GM20431 (cell line): ENCODE measurements at regions not wholly inside any gene's neighbourhood (a gene's known extent, or its start where the extent isn't known, plus 50 kb on each side); places are given as distances from the start of the nearest gene placed in this dataset.

ENCODE experiments used
- in situ Hi-C: fragments of 300-500 bp; cut with MseI, MboI; formaldehyde crosslinking; loops from one replicate; pipeline ENCODE4 v1.15.0; 2020; ENCODE audit warnings: low sequenced_read_pairs; ENCODE audit not compliant: unreplicated experiment

DNA sequence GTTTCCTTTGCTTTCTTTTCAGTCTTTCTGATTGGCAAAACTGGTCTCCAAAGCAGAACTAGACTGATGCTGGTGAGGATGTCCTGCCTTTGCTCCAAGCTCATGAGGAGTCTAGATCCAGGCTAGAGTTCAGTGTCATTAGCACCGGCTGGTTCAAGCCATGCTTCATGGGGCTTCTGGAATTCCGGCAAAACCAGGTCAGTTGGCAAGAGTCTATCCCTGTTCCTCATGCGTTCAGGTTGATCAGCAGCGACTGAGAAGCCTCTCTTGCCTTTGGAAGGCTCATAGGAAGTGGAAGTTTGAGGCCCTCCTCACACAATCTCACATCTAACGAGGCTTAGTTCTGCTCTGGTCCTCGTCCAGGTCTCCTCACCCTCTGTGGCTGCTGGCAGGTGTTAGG lies 194.3 kb downstream of the HS3ST3A1 start:
- in situ Hi-C loops, result no loop called here

DNA sequence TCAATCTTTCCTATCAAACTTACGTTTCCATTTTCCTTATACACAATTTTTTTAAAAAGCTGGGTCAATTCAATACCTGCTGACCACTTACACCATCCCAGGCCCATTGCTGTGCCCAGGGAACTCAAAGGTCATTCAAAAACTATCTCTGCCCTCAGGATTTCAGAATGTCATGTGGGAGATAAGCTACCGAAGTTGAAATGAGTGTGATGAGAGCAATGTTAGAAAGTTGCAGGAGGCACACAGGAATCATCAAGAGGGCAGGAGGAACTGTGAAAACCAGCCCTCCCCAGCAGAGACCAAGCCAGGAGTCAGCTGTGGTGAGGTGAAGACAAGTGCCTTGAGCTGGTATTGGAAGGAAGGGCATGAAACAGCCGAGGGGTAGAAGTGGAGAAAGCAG lies 195.9 kb downstream of the HS3ST3A1 start:
- in situ Hi-C loops, result no loop called here

DNA sequence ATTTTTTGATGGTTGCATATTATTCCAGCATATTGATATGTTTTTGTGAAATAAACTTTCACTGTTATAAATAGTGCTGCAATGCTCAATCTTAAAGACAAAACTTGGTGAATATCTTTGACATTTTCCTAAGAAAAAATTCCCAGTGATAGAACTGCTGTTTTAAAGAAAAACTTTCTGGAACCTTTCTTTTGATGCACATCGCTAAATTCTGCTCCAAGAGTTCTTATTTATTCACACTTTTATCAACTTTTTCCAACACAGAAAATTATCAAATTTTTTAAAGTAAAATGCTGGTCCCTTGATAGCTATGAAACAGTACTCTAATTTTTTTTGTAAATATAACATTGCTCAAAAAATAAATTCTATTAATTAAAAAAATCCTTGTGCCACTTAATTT lies 196.6 kb downstream of the HS3ST3A1 start:
- in situ Hi-C loops, result no loop called here

DNA sequence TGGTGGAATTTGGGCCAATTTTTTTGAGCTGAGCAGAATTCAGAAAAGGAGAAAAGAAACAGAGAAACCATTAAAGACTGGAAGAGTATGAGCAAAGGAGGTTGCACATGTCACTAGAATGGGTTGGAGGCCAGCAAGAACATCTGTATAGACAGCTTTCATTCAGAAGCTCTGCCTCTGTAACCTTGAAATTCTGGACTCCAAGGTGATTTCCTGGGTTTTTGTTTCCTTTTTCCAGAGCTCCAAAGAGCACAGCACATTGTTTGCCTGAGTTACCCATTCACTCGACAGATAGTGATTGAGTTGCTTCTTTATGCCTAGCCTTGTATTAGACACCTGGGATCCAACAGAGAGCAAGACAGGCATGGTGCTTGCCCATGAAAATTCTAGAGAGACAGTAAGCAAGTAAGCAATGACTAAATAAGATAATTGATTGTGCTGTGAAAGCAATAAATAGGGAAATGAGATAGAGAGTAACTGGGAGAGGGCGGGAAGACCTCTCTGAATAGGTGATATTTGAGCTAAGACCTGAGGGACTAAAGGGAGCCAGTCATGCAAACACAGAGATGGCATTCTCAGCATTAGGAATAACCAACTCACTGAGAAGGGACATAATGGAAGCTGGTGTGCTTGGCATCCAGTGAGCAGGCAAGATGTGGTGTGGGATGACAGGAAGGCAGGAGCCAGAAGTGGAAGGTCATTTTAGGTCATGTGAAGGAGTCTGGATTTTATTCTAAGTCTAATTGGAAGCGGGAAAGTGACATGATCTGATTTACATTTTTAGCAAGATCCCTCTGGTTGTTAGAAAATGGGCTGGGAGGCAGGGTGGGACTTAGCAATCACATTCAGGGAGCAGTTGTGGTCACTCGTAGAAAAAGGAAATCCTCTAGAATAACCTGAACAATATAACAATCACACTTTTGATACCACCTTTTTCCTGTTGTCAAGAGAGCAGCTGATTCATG lies 197.5 kb downstream of the HS3ST3A1 start:
- in situ Hi-C loops, result no loop called here

DNA sequence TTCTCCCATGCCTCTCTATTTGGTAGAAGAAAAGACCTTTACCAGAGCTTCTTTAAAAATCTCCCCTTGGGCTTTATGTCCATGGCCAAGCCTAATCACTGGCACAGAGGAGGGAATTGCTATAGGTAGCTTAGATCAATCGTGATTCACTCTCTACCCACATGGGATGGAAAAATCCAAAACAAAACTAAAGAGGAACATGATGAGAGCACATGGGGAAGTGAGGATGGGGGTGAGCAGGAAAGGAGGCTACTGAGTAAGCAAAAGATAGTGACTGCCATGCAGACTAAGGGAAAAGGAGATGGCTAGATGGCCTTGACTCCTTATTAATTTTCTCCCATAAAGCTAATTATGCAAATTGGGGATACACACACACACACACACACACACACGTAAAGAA lies 201.2 kb downstream of the HS3ST3A1 start:
- in situ Hi-C loops, result no loop called here

DNA sequence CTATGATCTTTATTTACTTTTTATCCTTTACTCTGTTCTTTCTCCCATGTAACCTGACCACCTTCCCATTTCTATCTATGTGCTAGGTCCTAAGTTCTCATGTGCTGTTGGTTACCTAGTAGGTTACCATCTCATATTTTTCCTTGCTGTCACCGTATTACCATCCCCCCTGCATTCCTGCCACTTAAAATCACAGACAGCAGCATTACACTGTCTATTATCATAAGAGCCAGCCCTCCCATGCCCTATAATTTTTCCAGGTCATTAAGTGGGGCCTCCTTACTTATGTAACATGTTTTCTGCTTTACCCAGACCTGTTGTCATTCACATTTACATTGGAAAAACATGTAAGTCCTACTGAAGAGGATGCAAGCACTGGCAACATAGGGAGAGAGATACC lies 202.9 kb downstream of the HS3ST3A1 start:
- in situ Hi-C loops, result no loop called here

DNA sequence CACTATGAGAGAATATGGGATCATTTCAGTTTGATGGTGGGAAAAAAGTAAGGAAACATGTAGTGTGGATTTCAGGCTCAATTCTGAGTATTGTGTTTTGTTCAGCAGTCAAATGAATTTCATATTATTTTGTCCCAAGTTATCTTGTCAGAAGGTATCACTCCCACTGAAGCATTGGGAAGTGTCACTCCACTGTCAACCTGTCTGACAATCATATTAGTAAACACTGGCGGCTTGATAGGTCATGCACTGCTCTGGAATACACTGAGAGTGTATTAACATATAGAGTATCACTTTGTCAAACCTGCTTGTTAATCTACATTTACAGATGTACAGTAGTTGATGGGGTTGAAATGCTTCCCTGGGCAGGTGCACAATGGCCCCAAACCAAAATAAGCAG lies 203.6 kb downstream of the HS3ST3A1 start:
- in situ Hi-C loops, result no loop called here

DNA sequence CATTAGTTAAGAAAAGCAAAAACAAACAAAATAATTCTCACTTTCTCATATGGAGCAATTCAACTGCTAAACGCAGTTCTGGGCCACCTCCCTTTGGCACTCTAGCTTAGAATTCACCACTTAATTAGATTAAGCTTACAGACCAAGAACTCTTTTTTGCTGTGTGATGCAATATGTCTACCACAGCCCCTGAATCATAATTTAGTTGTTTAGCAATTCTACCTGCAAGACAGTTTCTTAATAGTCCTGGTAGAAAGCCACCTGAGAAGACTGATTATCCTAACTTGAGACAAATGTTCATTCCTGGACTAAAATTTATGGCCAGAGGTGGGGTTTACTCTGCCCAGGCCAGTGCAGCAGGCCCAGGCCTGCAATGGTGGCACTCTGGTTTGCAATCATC lies 205.9 kb downstream of the HS3ST3A1 start:
- in situ Hi-C loops, result no loop called here

DNA sequence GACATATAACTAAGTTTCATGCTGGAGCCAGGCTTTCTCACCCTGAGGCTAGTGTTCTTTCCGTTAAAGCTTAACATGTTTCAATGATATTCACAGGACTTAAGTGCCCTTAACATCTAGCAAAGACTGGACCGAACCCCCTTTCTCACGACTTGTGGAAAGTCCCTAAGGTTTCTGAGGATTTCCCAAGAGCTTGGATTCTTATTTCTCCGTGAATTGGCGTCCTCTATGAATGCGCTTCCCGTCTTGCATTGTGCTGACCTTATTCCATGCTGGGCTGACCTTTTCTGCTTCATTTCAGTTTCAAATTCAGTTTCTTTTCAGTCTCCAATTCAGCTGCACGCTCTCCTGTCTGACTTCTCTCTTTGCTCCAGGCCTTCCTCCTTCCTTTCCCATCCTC lies 206.4 kb downstream of the HS3ST3A1 start:
- in situ Hi-C loops, result no loop called here

DNA sequence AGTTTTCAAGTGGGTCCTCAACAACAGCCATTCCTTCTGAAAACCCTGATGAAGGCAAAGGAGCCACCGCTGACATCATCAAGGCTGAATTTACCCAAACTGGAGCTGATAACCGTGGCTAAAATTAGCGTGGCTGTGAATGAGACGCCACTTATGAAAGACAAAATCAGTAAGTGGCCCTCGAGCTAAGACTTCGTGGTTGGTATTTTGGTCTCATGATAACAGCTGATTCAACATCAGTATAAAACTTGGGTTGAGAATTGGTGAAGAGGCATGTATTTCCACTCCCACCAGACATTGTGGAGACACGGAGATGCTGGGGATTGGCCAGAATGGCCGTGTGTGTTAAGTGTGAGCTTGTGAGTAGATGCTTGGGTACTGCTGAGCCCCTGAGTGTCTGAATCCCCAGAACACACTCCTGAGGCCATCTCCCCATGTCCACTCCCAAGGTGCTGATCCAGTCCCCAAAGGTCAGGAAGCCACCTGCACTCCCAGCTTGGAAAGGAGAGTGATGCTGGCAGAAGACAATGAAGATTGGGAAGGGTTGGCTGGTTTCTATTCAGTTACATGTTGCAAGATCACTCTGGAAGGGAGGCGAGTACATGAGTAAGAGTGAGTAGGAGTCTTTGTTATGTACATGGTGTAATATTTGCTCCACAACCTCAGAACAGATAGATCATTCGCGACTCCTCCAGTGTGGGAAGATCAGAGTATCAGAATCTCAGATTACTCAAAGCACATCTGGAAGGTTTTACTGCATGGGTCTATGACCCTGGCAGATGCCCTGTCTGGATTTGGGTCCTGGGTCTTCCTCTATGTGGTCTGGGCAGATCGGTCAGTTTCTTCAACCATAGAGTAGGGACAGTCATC lies 207.7 kb downstream of the HS3ST3A1 start:
- in situ Hi-C loops, result no loop called here

DNA sequence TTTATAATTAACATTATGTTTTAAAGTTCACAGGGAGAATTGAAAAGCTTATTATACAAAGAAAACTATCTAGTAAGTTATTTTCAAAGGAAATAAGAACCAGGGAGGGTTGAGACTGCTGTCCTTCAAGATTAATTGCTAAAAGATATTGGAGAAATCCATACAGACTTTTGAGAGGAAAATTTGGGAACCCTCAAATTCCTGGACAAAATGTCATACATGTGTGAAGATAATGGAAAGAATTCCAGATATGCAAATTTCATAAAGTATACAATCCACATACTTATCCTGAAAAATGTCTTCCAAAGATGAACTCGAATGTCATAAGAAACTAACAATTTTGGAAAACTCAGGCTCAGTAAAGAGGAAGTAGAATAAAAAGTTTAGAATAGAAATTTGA lies 213.8 kb downstream of the HS3ST3A1 start:
- in situ Hi-C loops, result no loop called here

DNA sequence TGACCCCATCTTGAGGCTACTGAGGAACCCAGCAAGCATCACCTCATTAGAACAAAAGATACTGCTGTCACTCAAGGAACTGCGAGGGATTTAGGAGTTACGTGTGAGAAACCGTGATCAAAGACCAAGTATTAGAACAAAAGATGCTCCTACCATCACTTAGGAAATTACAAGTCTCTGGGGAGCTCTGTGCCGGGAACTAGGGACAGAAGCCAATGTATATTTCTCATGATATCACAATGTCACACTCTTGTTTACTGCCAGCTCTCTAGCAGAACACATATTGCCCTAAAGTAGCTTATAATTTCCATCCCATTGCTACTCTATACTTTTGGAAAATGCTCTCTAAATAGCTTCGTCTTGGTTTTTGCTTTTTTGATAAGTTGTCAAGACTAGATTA lies 214.5 kb downstream of the HS3ST3A1 start:
- in situ Hi-C loops, result no loop called here

DNA sequence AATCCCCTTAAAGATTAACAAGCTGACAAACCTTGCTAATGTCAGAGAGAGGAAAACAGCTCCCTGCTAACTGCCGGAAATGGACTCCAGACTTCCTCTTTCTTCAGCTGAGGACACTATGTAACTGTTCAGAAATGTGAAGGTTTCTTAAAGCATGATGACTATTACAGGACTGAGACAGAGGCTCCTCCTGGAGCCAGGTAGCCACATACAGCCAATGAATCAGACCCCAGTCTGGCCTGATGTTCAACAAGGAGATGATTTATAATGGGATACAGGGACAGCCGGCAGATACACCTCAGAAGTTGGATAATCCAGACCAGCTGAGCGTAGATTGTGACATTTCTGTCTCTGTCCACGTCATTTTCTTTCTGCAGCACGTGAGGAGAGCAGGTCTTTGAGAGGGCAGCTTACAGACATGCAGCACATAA lies 216.2 kb downstream of the HS3ST3A1 start:
- in situ Hi-C loops, result no loop called here

DNA sequence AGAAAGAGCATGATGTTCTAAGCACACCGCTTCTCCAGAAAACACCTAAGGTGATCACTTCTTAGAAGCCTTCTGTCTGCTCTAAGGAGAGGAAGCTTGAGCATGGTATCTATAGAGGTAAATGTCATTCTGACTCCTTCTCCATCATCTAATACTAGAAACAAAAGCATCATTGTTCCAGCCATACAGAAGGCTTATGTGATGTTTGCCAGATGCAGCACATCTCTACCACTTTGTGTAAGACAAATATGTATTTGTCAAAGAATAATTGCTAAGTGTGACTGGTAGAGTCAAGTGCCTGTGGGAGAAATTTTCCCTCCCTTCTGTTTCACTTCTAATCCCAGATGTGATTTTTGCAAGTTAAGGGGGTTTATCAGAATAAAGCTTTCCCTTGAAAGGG lies 217.1 kb downstream of the HS3ST3A1 start:
- in situ Hi-C loops, result no loop called here

DNA sequence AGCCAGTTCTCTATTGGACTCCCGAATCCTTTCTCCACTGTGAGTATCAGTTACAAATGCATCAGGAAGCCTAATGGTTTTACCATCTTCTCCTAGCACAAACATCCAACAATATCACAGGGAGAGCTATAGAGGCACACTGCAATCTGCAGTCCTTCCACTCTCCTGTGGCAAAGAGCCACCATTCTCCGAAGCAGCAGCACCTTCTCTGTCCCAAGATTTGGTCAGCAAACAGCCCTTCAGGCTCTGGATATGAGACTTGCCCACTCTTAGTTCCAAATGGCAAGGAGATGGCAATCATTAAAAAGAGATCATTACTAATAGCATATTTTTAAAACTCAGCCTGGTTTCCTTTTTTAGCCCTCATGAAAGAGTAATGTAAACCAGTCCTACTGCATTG lies 223.4 kb downstream of the HS3ST3A1 start:
- in situ Hi-C loops, result no loop called here

DNA sequence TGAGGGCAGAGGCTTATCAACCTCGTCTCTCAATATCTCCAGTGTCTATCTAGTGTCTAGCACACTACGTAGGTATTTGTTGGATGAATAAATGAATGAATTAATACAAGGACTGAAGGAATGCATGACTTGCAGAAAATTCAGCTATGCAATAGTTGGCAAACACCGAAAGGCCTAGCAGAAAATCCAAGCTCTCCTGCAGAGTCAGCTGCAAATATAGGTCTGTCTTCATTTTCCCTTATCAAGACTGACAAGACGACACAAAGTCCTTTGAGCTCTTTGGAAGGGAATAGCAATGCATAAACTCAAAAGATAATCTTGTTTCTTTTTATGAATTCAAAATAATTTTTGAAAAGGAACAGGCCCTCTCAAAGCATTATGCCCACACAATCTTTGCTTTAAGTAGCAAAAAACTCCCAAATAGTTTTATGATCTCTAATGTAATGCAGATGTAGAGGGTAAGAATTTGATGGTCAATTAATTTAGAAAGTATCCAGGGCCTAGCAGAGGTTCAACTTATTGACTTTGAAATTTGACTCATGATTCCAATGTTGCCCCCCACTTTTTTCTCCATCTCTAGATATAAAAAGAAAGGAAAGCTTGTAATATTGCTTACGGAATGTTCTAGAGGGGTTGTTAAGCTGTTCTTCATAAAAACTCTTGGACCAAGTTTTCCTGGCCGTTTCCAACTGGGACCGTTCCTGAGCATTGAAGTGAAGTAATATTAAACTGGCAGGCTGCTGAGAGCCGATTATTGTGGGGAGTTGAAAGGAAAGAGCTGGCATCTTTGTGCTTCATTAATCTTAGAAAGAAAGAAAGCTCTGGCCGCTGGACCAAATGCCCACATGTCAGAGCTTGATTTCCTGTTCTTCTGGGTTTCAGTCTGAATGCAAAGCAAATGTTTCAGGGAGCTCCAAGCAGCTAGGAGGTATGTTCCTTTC lies 227.3 kb downstream of the HS3ST3A1 start:
- in situ Hi-C loops, result no loop called here

DNA sequence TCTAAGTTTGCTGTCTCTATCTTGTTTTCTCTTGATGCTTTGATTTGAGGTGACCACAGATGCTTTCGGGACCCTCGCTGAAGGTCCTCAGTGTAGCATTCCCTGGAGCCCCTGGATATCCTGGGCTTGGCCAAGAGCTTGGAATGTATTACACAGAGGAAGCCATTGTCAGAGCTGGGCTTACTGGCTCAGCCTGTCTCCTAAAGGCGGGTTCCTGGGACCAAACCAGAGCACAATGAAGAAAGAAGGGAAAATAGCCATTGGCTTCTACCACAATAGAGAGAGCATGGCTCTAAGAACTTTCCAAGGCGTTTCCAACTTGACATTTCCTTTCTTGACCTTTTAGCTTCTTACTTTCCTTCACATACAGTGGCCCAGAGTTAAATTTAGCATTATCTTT lies 229.3 kb downstream of the HS3ST3A1 start:
- in situ Hi-C loops, result no loop called here

DNA sequence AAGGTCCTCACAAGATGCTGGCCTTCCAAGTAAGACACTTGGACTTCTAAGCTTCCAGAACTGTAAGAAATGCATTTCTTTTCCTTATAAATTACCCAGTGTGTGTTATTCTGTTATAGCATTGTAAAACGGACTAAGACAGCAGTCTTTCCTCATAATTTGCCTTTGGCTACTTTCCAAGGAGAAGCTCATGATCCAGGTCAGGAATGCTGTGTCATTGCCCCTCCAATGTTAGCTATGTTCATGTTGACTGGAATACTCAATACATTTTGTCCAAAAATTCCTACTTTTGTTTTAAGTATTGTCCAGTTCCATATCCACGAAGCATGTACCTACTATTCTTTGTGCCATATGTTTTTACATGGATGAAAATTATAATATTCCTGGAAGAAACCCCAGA lies 234.6 kb downstream of the HS3ST3A1 start:
- in situ Hi-C loops, result no loop called here

DNA sequence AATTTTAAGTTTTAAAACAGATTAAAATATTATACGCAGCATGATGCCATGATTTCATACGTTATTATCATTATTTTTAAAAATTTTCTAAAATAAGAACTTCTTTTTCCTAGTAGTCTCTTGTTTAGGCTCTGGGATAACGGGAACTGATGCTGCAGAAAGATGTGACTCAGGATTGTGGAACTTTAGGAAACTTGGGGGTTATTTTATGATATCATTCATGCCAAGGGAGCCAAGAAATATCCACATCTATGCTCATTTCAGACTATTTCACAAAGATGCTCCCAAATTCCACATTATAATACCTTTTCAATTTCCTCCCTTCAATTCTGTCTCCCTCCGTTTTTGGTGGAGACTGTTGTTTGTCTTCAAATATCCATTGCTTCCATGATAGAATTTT lies 236.4 kb downstream of the HS3ST3A1 start:
- in situ Hi-C loops, result no loop called here

DNA sequence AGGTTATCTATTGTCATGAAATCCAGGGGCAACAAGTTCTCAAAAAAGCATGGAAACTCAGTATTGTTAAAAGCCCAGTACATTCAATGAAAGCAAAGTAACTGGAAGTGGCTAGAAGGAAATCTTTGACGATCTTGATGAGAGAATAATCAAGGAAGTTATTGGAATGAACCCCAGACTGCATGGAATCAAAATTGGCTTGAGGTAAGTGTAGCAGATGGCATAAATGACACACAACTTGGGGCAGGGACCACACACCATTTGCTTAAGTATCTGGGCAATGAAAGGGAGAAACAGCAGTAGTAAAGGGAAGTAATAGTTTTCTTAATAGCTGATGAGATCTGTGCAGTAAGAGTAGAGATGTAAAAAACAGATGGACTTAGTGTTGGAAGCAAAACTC lies 238.0 kb downstream of the HS3ST3A1 start:
- in situ Hi-C loops, result no loop called here
